ENCODE measurements at regions not wholly inside any gene's neighbourhood (a gene's known extent, or its start where the extent isn't known, plus 50 kb on each side); places are given as distances from the start of the nearest gene placed in this dataset.

- Histone ChIP-seq H3K9ac (ENCODE audit: low read length) (no peak overlapping the region), H3K9me2 (ENCODE audit: insufficient read depth) (no peaks in the 10 kb centered on the region), H3K36me3 (ENCODE audit: control insufficient read depth in 1 of 2, insufficient read depth in 2 of 2, low read length in 2 of 2) (no peaks in the 10 kb centered on the region), H3K4me3 (replicated peaks in 1 of 2; ENCODE audit: low read depth in 1 of 2, low read length in 2 of 2) (no peak overlapping the region), H3K4me1 (ENCODE audit: control insufficient read depth in 1 of 2, insufficient read depth in 2 of 2, low read length in 2 of 2) (no peaks in the 10 kb centered on the region), H3K27ac (ENCODE audit: low read depth, low read length) (no peak overlapping the region), H3K27me3 (ENCODE audit: insufficient read depth, low read length) (peaks cover 5% of the 10 kb centered on the region; the same call in 1 of the 2 replicates), H4K20me1 (ENCODE audit: insufficient read depth) (no peaks in the 10 kb centered on the region), H3K4me2 (ENCODE audit: low read length) (no peak overlapping the region), H3K79me2 (ENCODE audit: insufficient read depth, low read length) (no peaks in the 10 kb centered on the region), H2AFZ (ENCODE audit: low read depth, low read length, poor library complexity, severe bottlenecking) (no peak overlapping the region), H3K9me3 (ENCODE audit: control insufficient read depth in 1 of 2, insufficient read depth in 1 of 2, low read depth in 1 of 2, low read length in 2 of 2) (no peaks in the 10 kb centered on the region)
- ChIA-PET CTCF (no interaction called here), POLR2A (no interaction called here), RAD21 (ENCODE audit: low non-redundant PET in 1 of 2, low total read pairs in 2 of 2, uncharacterized antibody in 2 of 2, unreplicated experiment in 2 of 2) (no interaction called here)
- no TSS peak for BruUV-seq (replicated peaks)
- ATAC-seq, result peak; percentile 69; the same call in 1 of the 2 replicates
- DNase-seq (ENCODE audit: low read depth, low spot score), result no peak
- TF ChIP-seq CTCF (IDR thresholded peaks at IDR 0.05 in 2 of 3, conservative IDR thresholded peaks at IDR 0.05 in 1 of 3; ENCODE audit: borderline replicate concordance in 1 of 3, insufficient read depth in 1 of 3, low read depth in 2 of 3, low read length in 2 of 3), result peak in 1 of 3 experiments; percentile 9; a peak in 1 of 6 replicates
- TF ChIP-seq SIN3A (IDR thresholded peaks at IDR 0.05; ENCODE audit: low read depth), result no peak
- intact Hi-C loops (cut with micrococcal nuclease), result loop anchor here (5.0 kb wide), 1 partner anchor 458 kb away; no protein-coding TSS in a partner anchor
Measured at GRCh38 chr9:87075537-87075936, 128.2 kb upstream of the GAS1 start.

GRCh38 chr9:87076825-87077224 lies 129.5 kb upstream of the GAS1 start:
- no peak for DNase-seq (ENCODE audit: low read depth, low spot score)
- intact Hi-C loops (cut with micrococcal nuclease), result loop anchor here (5.0 kb wide), 1 partner anchor 460 kb away; no protein-coding TSS in a partner anchor
- TF ChIP-seq RAD21 (IDR thresholded peaks at IDR 0.05; ENCODE audit: low read depth), result no peak
- no peak for TF ChIP-seq EZH2 (IDR thresholded peaks at IDR 0.05)
- TF ChIP-seq POLR2AphosphoS5 (IDR thresholded peaks at IDR 0.05; ENCODE audit: low read depth, low read length), result no peak
- TF ChIP-seq ATF3 (IDR thresholded peaks at IDR 0.05), result no peak
- no peak for TF ChIP-seq EGR1 (IDR thresholded peaks at IDR 0.05; ENCODE audit: low read depth)
- no peak for TF ChIP-seq EZH2phosphoT487 (IDR thresholded peaks at IDR 0.05; ENCODE audit: borderline replicate concordance)
- no peak for TF ChIP-seq REST (IDR thresholded peaks at IDR 0.05; ENCODE audit: low read depth)
- no peak for TF ChIP-seq CTCF (IDR thresholded peaks at IDR 0.05 in 2 of 3, conservative IDR thresholded peaks at IDR 0.05 in 1 of 3; ENCODE audit: borderline replicate concordance in 1 of 3, insufficient read depth in 1 of 3, low read depth in 2 of 3, low read length in 2 of 3)
- TF ChIP-seq MAX (IDR thresholded peaks at IDR 0.05), result no peak
- ChIA-PET CTCF (no interaction called here), POLR2A (no interaction called here), RAD21 (ENCODE audit: low non-redundant PET in 1 of 2, low total read pairs in 2 of 2, uncharacterized antibody in 2 of 2, unreplicated experiment in 2 of 2) (no interaction called here)
- no peak for ATAC-seq
- no peak overlapping the region for H3K9ac ChIP-seq (ENCODE audit: low read length)
- H3K36me3 ChIP-seq (ENCODE audit: control insufficient read depth in 1 of 2, insufficient read depth in 2 of 2, low read length in 2 of 2), result no peaks in the 10 kb centered on the region
- H2AFZ ChIP-seq (ENCODE audit: low read depth, low read length, poor library complexity, severe bottlenecking), result no peak overlapping the region
- no peak overlapping the region for H3K4me2 ChIP-seq (ENCODE audit: low read length)
- no peaks in the 10 kb centered on the region for H4K20me1 ChIP-seq (ENCODE audit: insufficient read depth)
- H3K4me1 ChIP-seq (ENCODE audit: control insufficient read depth in 1 of 2, insufficient read depth in 2 of 2, low read length in 2 of 2), result no peaks in the 10 kb centered on the region
- no peak overlapping the region for H3K4me3 ChIP-seq (replicated peaks in 1 of 2; ENCODE audit: low read depth in 1 of 2, low read length in 2 of 2)
- H3K9me3 ChIP-seq (ENCODE audit: control insufficient read depth in 1 of 2, insufficient read depth in 1 of 2, low read depth in 1 of 2, low read length in 2 of 2), result no peaks in the 10 kb centered on the region
- H3K9me2 ChIP-seq (ENCODE audit: insufficient read depth), result no peaks in the 10 kb centered on the region
- H3K27ac ChIP-seq (ENCODE audit: low read depth, low read length), result no peak overlapping the region
- H3K79me2 ChIP-seq (ENCODE audit: insufficient read depth, low read length), result no peaks in the 10 kb centered on the region
- peaks cover 5% of the 10 kb centered on the region; the same call in 1 of the 2 replicates for H3K27me3 ChIP-seq (ENCODE audit: insufficient read depth, low read length)
- no TSS peak for BruUV-seq (replicated peaks)

Measured in HCT116 (cell line).